H1 (cell line): ENCODE measurements at regions not wholly inside any gene's neighbourhood (a gene's known extent, or its start where the extent isn't known, plus 50 kb on each side); places are given as distances from the start of the nearest gene placed in this dataset.

Experiments used
- BACH1 ChIP-seq: IDR thresholded peaks from 2 replicates; pipeline ENCODE4 v1.6.1; 2012; ENCODE audit warnings: low read length, improper control_type of control experiment
- CHD7 ChIP-seq: fragments of 300-600 bp; sonication (generic); IDR thresholded peaks from 2 replicates; pipeline ENCODE4 v1.7.1; 2012; ENCODE audit warnings: low read length, moderate library complexity, mild to moderate bottlenecking, inconsistent platforms; ENCODE audit not compliant: insufficient replicate concordance
- KDM1A ChIP-seq: fragments of 200-600, 300-600 bp; sonication (generic); IDR thresholded peaks from 2 replicates; pipeline ENCODE4 v1.7.1; 2016; ENCODE audit warnings: mild to moderate bottlenecking, low read length, borderline replicate concordance
- RBBP5 ChIP-seq: IDR thresholded peaks from 2 replicates; pipeline ENCODE4 v1.7.1; 2012; ENCODE audit warnings: low read depth, mild to moderate bottlenecking, inconsistent platforms, low read length, moderate library complexity, borderline replicate concordance
- ZNF274 ChIP-seq: IDR thresholded peaks from 2 replicates; pipeline ENCODE4 v1.7.0; 2012; ENCODE audit warnings: low read length, borderline replicate concordance; ENCODE audit errors: extremely low read depth

GRCh38 chr1:191533254-191533653 is 625.0 kb upstream of the RGS18 start (continued):
- TF ChIP-seq CHD7: no peak
- no peak for TF ChIP-seq KDM1A
- TF ChIP-seq RBBP5: no peak
- no peak for TF ChIP-seq BACH1
- TF ChIP-seq ZNF274: no peak
- TF ChIP-seq, all 59 proteins: peak for 0
